WTC11 (cell line): ENCODE measurements at regions not wholly inside any gene's neighbourhood (a gene's known extent, or its start where the extent isn't known, plus 50 kb on each side); places are given as distances from the start of the nearest gene placed in this dataset.

Source experiments
- CTCF ChIP-seq: fragments of 200-600 bp; IDR thresholded peaks from 2 replicates; pipeline ENCODE4 v1.8.0; 2022; ENCODE audit warnings: antibody characterized with exemption
- MAX ChIP-seq: sonication (generic); formaldehyde crosslinking; IDR thresholded peaks from 2 replicates; pipeline ENCODE4 v1.8.0; 2022; ENCODE audit warnings: mild to moderate bottlenecking, missing genetic modification reagents
- ZNF138 ChIP-seq: sonication (generic); formaldehyde crosslinking; conservative IDR thresholded peaks from 2 replicates; pipeline ENCODE4 v1.8.1; 2022; ENCODE audit warnings: mild to moderate bottlenecking, moderate library complexity, missing genetic modification reagents
- ZNF281 ChIP-seq: sonication (generic); formaldehyde crosslinking; IDR thresholded peaks from 2 replicates; pipeline ENCODE4 v1.8.0; 2023; ENCODE audit warnings: mild to moderate bottlenecking, missing genetic modification reagents
- ZSCAN18 ChIP-seq: fragments of 250-450 bp; sonication (Bioruptor Pico); IDR thresholded peaks from 2 replicates; pipeline ENCODE4 v2.1.2; 2022; ENCODE audit warnings: mild to moderate bottlenecking, moderate library complexity

- TF ChIP-seq ZNF281 (no peak), ZNF138 (CRISPR knock-in tag) (no peak), CTCF (no peak), ZSCAN18 (no peak), MAX (no peak)
These were observed 176.1 kb upstream of the NREP start for GRCh38 chr5:111933086-111933485.
